ENCODE measurements at regions not wholly inside any gene's neighbourhood (a gene's known extent, or its start where the extent isn't known, plus 50 kb on each side); places are given as distances from the start of the nearest gene placed in this dataset.

- no peak overlapping the region for H3K4me3 Mint-ChIP-seq
- H3K27ac Mint-ChIP-seq, result no peak overlapping the region
- DNase-seq, result no peak
- no peak for TF ChIP-seq CTCF (IDR thresholded peaks at IDR 0.05)
- H3K9me3 Mint-ChIP-seq, result peaks cover 30% of the 10 kb centered on the region
- no peaks in the 10 kb centered on the region for H3K4me1 Mint-ChIP-seq
- H3K27me3 Mint-ChIP-seq (ENCODE audit: low read depth, poor library complexity), result peaks cover 19% of the 10 kb centered on the region
- no peaks in the 10 kb centered on the region for H3K36me3 Mint-ChIP-seq (ENCODE audit: low read depth)
Observed at GRCh38 chr10:23955456-23956225, 253.3 kb upstream of the KIAA1217 start.

- TF ChIP-seq CTCF (IDR thresholded peaks at IDR 0.05), result no peak
Observed at GRCh38 chr10:23965123-23965522, 243.8 kb upstream of the KIAA1217 start.

GRCh38 chr10:23965880-23966279 lies 243.1 kb upstream of the KIAA1217 start:
- Mint-ChIP-seq H3K9me3 (peaks cover 3% of the 10 kb centered on the region), H3K36me3 (ENCODE audit: low read depth) (no peaks in the 10 kb centered on the region), H3K27me3 (ENCODE audit: low read depth, poor library complexity) (peaks cover 6% of the 10 kb centered on the region), H3K27ac (no peak overlapping the region), H3K4me3 (no peak overlapping the region), H3K4me1 (peaks cover 9% of the 10 kb centered on the region)
- no peak for DNase-seq
- TF ChIP-seq CTCF (IDR thresholded peaks at IDR 0.05), result no peak

More at GRCh38 chr10:23965123-23965522, 243.8 kb upstream of the KIAA1217 start:
- no peak for DNase-seq
- Mint-ChIP-seq H3K36me3 (ENCODE audit: low read depth) (no peaks in the 10 kb centered on the region), H3K27ac (peak overlapping the region; percentile 70), H3K9me3 (peaks cover 3% of the 10 kb centered on the region), H3K4me3 (no peak overlapping the region), H3K27me3 (ENCODE audit: low read depth, poor library complexity) (peaks cover 9% of the 10 kb centered on the region), H3K4me1 (peaks cover 2% of the 10 kb centered on the region)

- Mint-ChIP-seq H3K4me1 (peaks cover 15% of the 10 kb centered on the region), H3K27ac (no peak overlapping the region), H3K36me3 (ENCODE audit: low read depth) (no peaks in the 10 kb centered on the region)
Observed at GRCh38 chr10:23966504-23967051, 242.4 kb upstream of the KIAA1217 start.

DNA sequence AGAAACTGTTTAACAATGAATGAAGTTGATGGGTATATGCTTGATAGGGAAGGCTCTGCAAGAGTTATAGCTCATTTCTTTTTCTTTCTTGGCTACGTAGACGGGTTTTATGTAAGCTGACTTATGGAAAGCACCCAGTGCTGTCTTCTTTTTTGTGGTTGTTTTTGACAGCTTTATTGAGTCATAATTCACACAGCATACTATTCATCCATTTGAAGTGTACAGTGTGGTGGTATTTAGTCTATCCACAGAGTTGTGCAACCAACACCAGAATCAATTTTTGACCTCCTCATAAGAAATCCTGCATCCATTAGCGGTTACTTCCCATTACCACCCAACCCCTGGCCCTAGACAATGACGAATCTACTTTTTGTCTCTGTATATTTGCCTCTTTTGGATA lies 240.6 kb upstream of the KIAA1217 start:
- H3K27me3 Mint-ChIP-seq (ENCODE audit: low read depth, poor library complexity), result peaks cover 6% of the 10 kb centered on the region
- peaks cover 15% of the 10 kb centered on the region for H3K4me1 Mint-ChIP-seq
- no peak overlapping the region for H3K27ac Mint-ChIP-seq
- no peak for DNase-seq
- peaks cover 11% of the 10 kb centered on the region for H3K9me3 Mint-ChIP-seq
- no peak overlapping the region for H3K4me3 Mint-ChIP-seq
- no peaks in the 10 kb centered on the region for H3K36me3 Mint-ChIP-seq (ENCODE audit: low read depth)
- no peak for TF ChIP-seq CTCF (IDR thresholded peaks at IDR 0.05)

More at GRCh38 chr10:23966504-23967051, 242.4 kb upstream of the KIAA1217 start:
- TF ChIP-seq CTCF (IDR thresholded peaks at IDR 0.05), result no peak
- H3K9me3 Mint-ChIP-seq, result peaks cover 7% of the 10 kb centered on the region
- no peak for DNase-seq
- no peak overlapping the region for H3K4me3 Mint-ChIP-seq
- H3K27me3 Mint-ChIP-seq (ENCODE audit: low read depth, poor library complexity), result peaks cover 6% of the 10 kb centered on the region
